ENCODE measurements at regions not wholly inside any gene's neighbourhood (a gene's known extent, or its start where the extent isn't known, plus 50 kb on each side); places are given as distances from the start of the nearest gene placed in this dataset.
A peak's percentile ranks its signal among the peaks of the same experiment; 100 is the strongest.

GRCh38 chr3:8403996-8404395, 97.6 kb upstream of the LMCD1 start:
- WGBS: 99% methylated on average over 1 of the region's 1 CpG
- no peaks in the 10 kb centered on the region for H3K36me3 ChIP-seq (ENCODE audit: control insufficient read depth in 2 of 2, insufficient read depth in 2 of 2, low read length in 1 of 2)
- H3K27ac ChIP-seq (ENCODE audit: low read depth in 1 of 2, low read length in 1 of 2): no peak overlapping the region
- H3K4me3 ChIP-seq (ENCODE audit: low read length in 2 of 2): no peak overlapping the region
- H3K9me3 ChIP-seq (ENCODE audit: control insufficient read depth in 2 of 2, insufficient read depth in 1 of 2, low read length in 1 of 2): no peaks in the 10 kb centered on the region
- no peaks in the 10 kb centered on the region for H3K27me3 ChIP-seq (ENCODE audit: control insufficient read depth in 2 of 2, insufficient read depth in 1 of 2, low read length in 1 of 2)
- DNase-seq (ENCODE audit: low read depth in 6 of 9, low spot score in 9 of 9): no peak
- H3K4me1 ChIP-seq (ENCODE audit: control insufficient read depth in 2 of 2, insufficient read depth in 2 of 2, low read length in 2 of 2): no peaks in the 10 kb centered on the region

GRCh38 chr3:8405144-8405543, 96.5 kb upstream of the LMCD1 start:
- no peak for DNase-seq (ENCODE audit: low read depth in 6 of 9, low spot score in 9 of 9)
- Histone ChIP-seq H3K27ac (ENCODE audit: low read depth in 1 of 2, low read length in 1 of 2) (no peak overlapping the region), H3K4me3 (ENCODE audit: low read length in 2 of 2) (no peak overlapping the region), H3K27me3 (ENCODE audit: control insufficient read depth in 2 of 2, insufficient read depth in 1 of 2, low read length in 1 of 2) (no peaks in the 10 kb centered on the region), H3K9me3 (ENCODE audit: control insufficient read depth in 2 of 2, insufficient read depth in 1 of 2, low read length in 1 of 2) (no peaks in the 10 kb centered on the region), H3K4me1 (ENCODE audit: control insufficient read depth in 2 of 2, insufficient read depth in 2 of 2, low read length in 2 of 2) (no peaks in the 10 kb centered on the region), H3K36me3 (ENCODE audit: control insufficient read depth in 2 of 2, insufficient read depth in 2 of 2, low read length in 1 of 2) (no peaks in the 10 kb centered on the region)
- WGBS: 96% methylated on average over 2 of the region's 2 CpGs

GRCh38 chr3:8406479-8406878, 95.1 kb upstream of the LMCD1 start:
- no peak for DNase-seq (ENCODE audit: low read depth in 6 of 9, low spot score in 9 of 9)
- Histone ChIP-seq H3K27ac (ENCODE audit: low read depth in 1 of 2, low read length in 1 of 2) (no peak overlapping the region), H3K9me3 (ENCODE audit: control insufficient read depth in 2 of 2, insufficient read depth in 1 of 2, low read length in 1 of 2) (no peaks in the 10 kb centered on the region), H3K36me3 (ENCODE audit: control insufficient read depth in 2 of 2, insufficient read depth in 2 of 2, low read length in 1 of 2) (no peaks in the 10 kb centered on the region), H3K4me1 (ENCODE audit: control insufficient read depth in 2 of 2, insufficient read depth in 2 of 2, low read length in 2 of 2) (no peaks in the 10 kb centered on the region), H3K27me3 (ENCODE audit: control insufficient read depth in 2 of 2, insufficient read depth in 1 of 2, low read length in 1 of 2) (no peaks in the 10 kb centered on the region), H3K4me3 (ENCODE audit: low read length in 2 of 2) (no peak overlapping the region)
- 100% methylated on average over 1 of the region's 1 CpG for WGBS

- Histone ChIP-seq H3K4me1 (ENCODE audit: control insufficient read depth in 2 of 2, insufficient read depth in 2 of 2, low read length in 2 of 2) (no peaks in the 10 kb centered on the region), H3K27me3 (ENCODE audit: control insufficient read depth in 2 of 2, insufficient read depth in 1 of 2, low read length in 1 of 2) (no peaks in the 10 kb centered on the region), H3K4me3 (ENCODE audit: low read length in 2 of 2) (no peak overlapping the region), H3K9me3 (ENCODE audit: control insufficient read depth in 2 of 2, insufficient read depth in 1 of 2, low read length in 1 of 2) (peaks cover 0 to 4% of the 10 kb centered on the region in 2 donors), H3K36me3 (ENCODE audit: control insufficient read depth in 2 of 2, insufficient read depth in 2 of 2, low read length in 1 of 2) (no peaks in the 10 kb centered on the region), H3K27ac (ENCODE audit: low read depth in 1 of 2, low read length in 1 of 2) (no peak overlapping the region)
- WGBS: 94% methylated on average over 7 of the region's 7 CpGs
- no peak for DNase-seq (ENCODE audit: low read depth in 6 of 9, low spot score in 9 of 9)
These were observed 88.2 kb upstream of the LMCD1 start for GRCh38 chr3:8413337-8413926.

- Histone ChIP-seq H3K4me3 (ENCODE audit: low read length in 2 of 2) (no peak overlapping the region), H3K27me3 (ENCODE audit: control insufficient read depth in 2 of 2, insufficient read depth in 1 of 2, low read length in 1 of 2) (no peaks in the 10 kb centered on the region), H3K4me1 (ENCODE audit: control insufficient read depth in 2 of 2, insufficient read depth in 2 of 2, low read length in 2 of 2) (no peaks in the 10 kb centered on the region), H3K27ac (ENCODE audit: low read depth in 1 of 2, low read length in 1 of 2) (no peak overlapping the region), H3K9me3 (ENCODE audit: control insufficient read depth in 2 of 2, insufficient read depth in 1 of 2, low read length in 1 of 2) (peaks cover 0 to 4% of the 10 kb centered on the region in 2 donors), H3K36me3 (ENCODE audit: control insufficient read depth in 2 of 2, insufficient read depth in 2 of 2, low read length in 1 of 2) (no peaks in the 10 kb centered on the region)
- 93% methylated on average over 4 of the region's 4 CpGs for WGBS
- no peak for DNase-seq (ENCODE audit: low read depth in 6 of 9, low spot score in 9 of 9)
These were observed 84.7 kb upstream of the LMCD1 start for GRCh38 chr3:8416965-8417364.

GRCh38 chr3:8420612-8421011, 81.0 kb upstream of the LMCD1 start:
- Histone ChIP-seq H3K27me3 (ENCODE audit: control insufficient read depth in 2 of 2, insufficient read depth in 1 of 2, low read length in 1 of 2) (no peaks in the 10 kb centered on the region), H3K4me1 (ENCODE audit: control insufficient read depth in 2 of 2, insufficient read depth in 2 of 2, low read length in 2 of 2) (no peaks in the 10 kb centered on the region), H3K4me3 (ENCODE audit: low read length in 2 of 2) (no peak overlapping the region), H3K36me3 (ENCODE audit: control insufficient read depth in 2 of 2, insufficient read depth in 2 of 2, low read length in 1 of 2) (no peaks in the 10 kb centered on the region), H3K9me3 (ENCODE audit: control insufficient read depth in 2 of 2, insufficient read depth in 1 of 2, low read length in 1 of 2) (peaks cover 0 to 4% of the 10 kb centered on the region in 2 donors), H3K27ac (ENCODE audit: low read depth in 1 of 2, low read length in 1 of 2) (no peak overlapping the region)
- WGBS: 99% methylated on average over 2 of the region's 2 CpGs
- no peak for DNase-seq (ENCODE audit: low read depth in 6 of 9, low spot score in 9 of 9)

- no peaks in the 10 kb centered on the region for H3K36me3 ChIP-seq (ENCODE audit: control insufficient read depth in 2 of 2, insufficient read depth in 2 of 2, low read length in 1 of 2)
- peak in 5 of 9 donors; percentile 10 to 53 (median 22) for DNase-seq (ENCODE audit: low read depth in 6 of 9, low spot score in 9 of 9)
- peaks cover 0 to 4% of the 10 kb centered on the region in 2 donors for H3K9me3 ChIP-seq (ENCODE audit: control insufficient read depth in 2 of 2, insufficient read depth in 1 of 2, low read length in 1 of 2)
- H3K27ac ChIP-seq (ENCODE audit: low read depth in 1 of 2, low read length in 1 of 2): no peak overlapping the region
- WGBS: 78% methylated on average over 3 of the region's 3 CpGs
- no peaks in the 10 kb centered on the region for H3K27me3 ChIP-seq (ENCODE audit: control insufficient read depth in 2 of 2, insufficient read depth in 1 of 2, low read length in 1 of 2)
- H3K4me1 ChIP-seq (ENCODE audit: control insufficient read depth in 2 of 2, insufficient read depth in 2 of 2, low read length in 2 of 2): no peaks in the 10 kb centered on the region
- H3K4me3 ChIP-seq (ENCODE audit: low read length in 2 of 2): no peak overlapping the region
These were observed 80.4 kb upstream of the LMCD1 start for GRCh38 chr3:8421267-8421666.

GRCh38 chr3:8421711-8422110, 79.9 kb upstream of the LMCD1 start:
- H3K4me3 ChIP-seq (ENCODE audit: low read length in 2 of 2): no peak overlapping the region
- no peaks in the 10 kb centered on the region for H3K27me3 ChIP-seq (ENCODE audit: control insufficient read depth in 2 of 2, insufficient read depth in 1 of 2, low read length in 1 of 2)
- no peaks in the 10 kb centered on the region for H3K36me3 ChIP-seq (ENCODE audit: control insufficient read depth in 2 of 2, insufficient read depth in 2 of 2, low read length in 1 of 2)
- no peak for DNase-seq (ENCODE audit: low read depth in 6 of 9, low spot score in 9 of 9)
- no peak overlapping the region for H3K27ac ChIP-seq (ENCODE audit: low read depth in 1 of 2, low read length in 1 of 2)
- peaks cover 0 to 4% of the 10 kb centered on the region in 2 donors for H3K9me3 ChIP-seq (ENCODE audit: control insufficient read depth in 2 of 2, insufficient read depth in 1 of 2, low read length in 1 of 2)
- no peaks in the 10 kb centered on the region for H3K4me1 ChIP-seq (ENCODE audit: control insufficient read depth in 2 of 2, insufficient read depth in 2 of 2, low read length in 2 of 2)
- 94% methylated on average over 4 of the region's 4 CpGs for WGBS

- Histone ChIP-seq H3K4me3 (ENCODE audit: low read length in 2 of 2) (no peak overlapping the region), H3K27ac (ENCODE audit: low read depth in 1 of 2, low read length in 1 of 2) (no peak overlapping the region), H3K4me1 (ENCODE audit: control insufficient read depth in 2 of 2, insufficient read depth in 2 of 2, low read length in 2 of 2) (no peaks in the 10 kb centered on the region), H3K36me3 (ENCODE audit: control insufficient read depth in 2 of 2, insufficient read depth in 2 of 2, low read length in 1 of 2) (no peaks in the 10 kb centered on the region), H3K9me3 (ENCODE audit: control insufficient read depth in 2 of 2, insufficient read depth in 1 of 2, low read length in 1 of 2) (no peaks in the 10 kb centered on the region), H3K27me3 (ENCODE audit: control insufficient read depth in 2 of 2, insufficient read depth in 1 of 2, low read length in 1 of 2) (no peaks in the 10 kb centered on the region)
- WGBS: 96% methylated on average over 2 of the region's 2 CpGs
- DNase-seq (ENCODE audit: low read depth in 6 of 9, low spot score in 9 of 9): no peak
These were observed 78.3 kb upstream of the LMCD1 start for GRCh38 chr3:8423307-8423706.

GRCh38 chr3:8424281-8424680, 77.3 kb upstream of the LMCD1 start:
- WGBS: 82% methylated on average over 3 of the region's 3 CpGs
- no peaks in the 10 kb centered on the region for H3K4me1 ChIP-seq (ENCODE audit: control insufficient read depth in 2 of 2, insufficient read depth in 2 of 2, low read length in 2 of 2)
- no peak for DNase-seq (ENCODE audit: low read depth in 6 of 9, low spot score in 9 of 9)
- H3K27me3 ChIP-seq (ENCODE audit: control insufficient read depth in 2 of 2, insufficient read depth in 1 of 2, low read length in 1 of 2): no peaks in the 10 kb centered on the region
- H3K9me3 ChIP-seq (ENCODE audit: control insufficient read depth in 2 of 2, insufficient read depth in 1 of 2, low read length in 1 of 2): no peaks in the 10 kb centered on the region
- no peaks in the 10 kb centered on the region for H3K36me3 ChIP-seq (ENCODE audit: control insufficient read depth in 2 of 2, insufficient read depth in 2 of 2, low read length in 1 of 2)
- no peak overlapping the region for H3K4me3 ChIP-seq (ENCODE audit: low read length in 2 of 2)
- H3K27ac ChIP-seq (ENCODE audit: low read depth in 1 of 2, low read length in 1 of 2): no peak overlapping the region
